ENCODE measurements at regions not wholly inside any gene's neighbourhood (a gene's known extent, or its start where the extent isn't known, plus 50 kb on each side); places are given as distances from the start of the nearest gene placed in this dataset.
A peak's percentile ranks its signal among the peaks of the same experiment; 100 is the strongest.
"Not testable (repeated sequence)": the region's sequence is repeated elsewhere in the genome, so short reads cannot be mapped to it uniquely, and the experiment has no call there.

DNA sequence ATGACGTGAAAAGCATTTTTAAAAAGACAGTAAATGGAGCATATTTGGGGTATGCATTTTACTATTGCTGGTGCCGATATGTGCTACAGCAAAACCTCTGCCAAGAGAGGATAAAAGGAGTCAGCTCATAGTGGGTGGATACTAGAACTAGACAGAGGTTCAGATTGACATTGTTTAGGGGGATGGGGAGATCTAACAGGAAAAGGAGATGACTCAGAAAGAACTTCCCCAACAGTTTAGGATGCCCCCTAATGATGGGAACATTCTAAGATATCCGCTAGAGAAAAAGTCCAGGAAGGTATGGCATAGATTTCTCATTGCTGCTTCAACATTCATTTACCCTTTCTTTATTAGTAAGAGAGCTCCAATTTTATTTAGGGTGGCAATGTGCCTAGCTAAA lies 110.5 kb upstream of the CLEC14A start:
- FAIRE-seq (no peak), DNase-seq (no peak)
- no peak overlapping the region for H3K4me3 ChIP-seq (ENCODE audit: low read length in 3 of 3)
- no peaks in the 10 kb centered on the region for H3K27me3 ChIP-seq (ENCODE audit: control insufficient read depth, insufficient read depth, low read length)
- H3K4me1 ChIP-seq (ENCODE audit: control insufficient read depth in 2 of 3, insufficient read depth in 2 of 3, low read depth in 1 of 3, low read length in 3 of 3) = no peaks in the 10 kb centered on the region
- TF ChIP-seq, protein P1, sequence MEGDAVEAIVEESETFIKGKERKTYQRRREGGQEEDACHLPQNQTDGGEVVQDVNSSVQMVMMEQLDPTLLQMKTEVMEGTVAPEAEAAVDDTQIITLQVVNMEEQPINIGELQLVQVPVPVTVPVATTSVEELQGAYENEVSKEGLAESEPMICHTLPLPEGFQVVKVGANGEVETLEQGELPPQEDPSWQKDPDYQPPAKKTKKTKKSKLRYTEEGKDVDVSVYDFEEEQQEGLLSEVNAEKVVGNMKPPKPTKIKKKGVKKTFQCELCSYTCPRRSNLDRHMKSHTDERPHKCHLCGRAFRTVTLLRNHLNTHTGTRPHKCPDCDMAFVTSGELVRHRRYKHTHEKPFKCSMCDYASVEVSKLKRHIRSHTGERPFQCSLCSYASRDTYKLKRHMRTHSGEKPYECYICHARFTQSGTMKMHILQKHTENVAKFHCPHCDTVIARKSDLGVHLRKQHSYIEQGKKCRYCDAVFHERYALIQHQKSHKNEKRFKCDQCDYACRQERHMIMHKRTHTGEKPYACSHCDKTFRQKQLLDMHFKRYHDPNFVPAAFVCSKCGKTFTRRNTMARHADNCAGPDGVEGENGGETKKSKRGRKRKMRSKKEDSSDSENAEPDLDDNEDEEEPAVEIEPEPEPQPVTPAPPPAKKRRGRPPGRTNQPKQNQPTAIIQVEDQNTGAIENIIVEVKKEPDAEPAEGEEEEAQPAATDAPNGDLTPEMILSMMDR (IDR thresholded peaks at IDR 0.05; ENCODE audit: borderline replicate concordance, extremely low read depth, insufficient read depth) = no peak
- H3K27ac ChIP-seq (ENCODE audit: low read depth in 2 of 2, low read length in 2 of 2) = no peak overlapping the region
- no peak overlapping the region for H3K9ac ChIP-seq (ENCODE audit: low read length in 3 of 3)
- H3K36me3 ChIP-seq (ENCODE audit: control insufficient read depth in 2 of 3, insufficient read depth in 3 of 3, low read length in 3 of 3) = no peaks in the 10 kb centered on the region
- intact Hi-C loops (cut with DNase I) = no loop called here
- H3K9me3 ChIP-seq (ENCODE audit: control insufficient read depth in 2 of 3, insufficient read depth in 1 of 3, low read length in 3 of 3) = no peaks in the 10 kb centered on the region

DNA sequence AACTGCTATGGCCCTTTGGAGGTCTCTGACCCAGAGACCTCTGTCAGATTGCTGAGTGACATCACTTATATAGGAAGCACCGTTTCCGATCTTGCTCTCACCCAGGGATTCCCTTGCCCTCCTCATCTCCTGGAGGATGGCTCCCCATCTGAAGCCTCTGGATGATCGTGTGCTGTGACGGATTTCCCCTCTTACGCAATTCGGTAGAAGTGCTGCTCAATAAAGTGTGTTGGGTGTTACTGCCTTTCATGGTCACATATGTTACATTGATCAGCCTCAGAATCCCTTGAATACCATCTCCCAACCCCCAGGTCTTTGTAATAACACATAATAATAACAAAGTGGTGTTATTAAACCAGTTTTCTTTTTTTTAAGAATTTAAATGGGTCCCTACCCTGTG lies 107.3 kb upstream of the CLEC14A start:
- H3K4me3 ChIP-seq (ENCODE audit: low read length in 3 of 3) = no peak overlapping the region
- intact Hi-C loops (cut with DNase I) = no loop called here
- FAIRE-seq = no peak
- H3K27ac ChIP-seq (ENCODE audit: low read depth in 2 of 2, low read length in 2 of 2) = no peak overlapping the region
- no peak overlapping the region for H3K9ac ChIP-seq (ENCODE audit: low read length in 3 of 3)
- DNase-seq = no peak
- H3K36me3 ChIP-seq (ENCODE audit: control insufficient read depth in 2 of 3, insufficient read depth in 3 of 3, low read length in 3 of 3) = no peaks in the 10 kb centered on the region
- H3K9me3 ChIP-seq (ENCODE audit: control insufficient read depth in 2 of 3, insufficient read depth in 1 of 3, low read length in 3 of 3) = no peaks in the 10 kb centered on the region
- no peaks in the 10 kb centered on the region for H3K27me3 ChIP-seq (ENCODE audit: control insufficient read depth, insufficient read depth, low read length)
- TF ChIP-seq, protein P1 (IDR thresholded peaks at IDR 0.05; ENCODE audit: borderline replicate concordance, extremely low read depth, insufficient read depth) = no peak
- H3K4me1 ChIP-seq (ENCODE audit: control insufficient read depth in 2 of 3, insufficient read depth in 2 of 3, low read depth in 1 of 3, low read length in 3 of 3) = no peaks in the 10 kb centered on the region

DNA sequence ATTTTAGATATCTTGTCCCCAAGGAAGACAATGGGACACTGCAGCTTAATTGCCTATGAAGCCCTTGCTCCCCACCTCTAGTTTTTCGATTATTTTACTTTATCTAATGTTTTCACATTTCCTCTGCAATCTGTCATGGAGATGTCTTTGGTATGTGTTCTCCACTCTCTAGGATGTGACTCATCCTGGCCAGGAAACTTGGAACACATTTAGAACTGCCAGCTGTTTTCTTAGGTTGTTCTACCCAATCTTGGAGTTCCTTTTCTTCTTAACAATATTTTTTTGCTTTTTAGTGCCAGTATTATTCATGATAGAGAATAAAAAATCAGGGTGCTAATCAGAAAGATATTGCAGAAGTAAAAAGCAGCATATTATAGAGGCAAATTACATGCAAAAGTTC lies 101.7 kb upstream of the CLEC14A start:
- TF ChIP-seq, protein P1 (IDR thresholded peaks at IDR 0.05; ENCODE audit: borderline replicate concordance, extremely low read depth, insufficient read depth) = no peak
- intact Hi-C loops (cut with DNase I) = no loop called here

DNA sequence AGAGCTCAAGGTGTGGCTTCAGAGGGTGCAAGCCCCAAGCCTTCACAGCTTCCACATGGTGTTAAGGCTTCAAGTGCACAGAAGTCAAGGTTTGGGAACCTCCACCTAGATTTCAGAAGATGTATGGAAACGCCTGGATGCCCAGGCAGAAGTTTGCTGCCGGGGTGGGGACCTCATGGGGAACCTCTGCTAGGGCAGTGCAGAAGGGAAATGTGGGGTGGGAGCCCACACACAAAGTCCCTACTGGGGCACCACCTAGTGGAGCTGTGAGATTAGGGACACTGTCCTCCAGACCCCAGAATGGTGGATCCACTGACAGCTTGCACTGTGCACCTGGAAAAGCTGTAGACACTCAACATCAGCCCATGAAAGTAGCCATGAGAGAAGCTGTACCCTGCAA lies 99.6 kb upstream of the CLEC14A start:
- intact Hi-C loops (cut with DNase I); H3K27me3 ChIP-seq (ENCODE audit: control insufficient read depth, insufficient read depth, low read length); FAIRE-seq; H3K4me3 ChIP-seq (ENCODE audit: low read length in 3 of 3); H3K9me3 ChIP-seq (ENCODE audit: control insufficient read depth in 2 of 3, insufficient read depth in 1 of 3, low read length in 3 of 3); H3K27ac ChIP-seq (ENCODE audit: low read depth in 2 of 2, low read length in 2 of 2); DNase-seq; H3K4me1 ChIP-seq (ENCODE audit: control insufficient read depth in 2 of 3, insufficient read depth in 2 of 3, low read depth in 1 of 3, low read length in 3 of 3); H3K36me3 ChIP-seq (ENCODE audit: control insufficient read depth in 2 of 3, insufficient read depth in 3 of 3, low read length in 3 of 3); H3K9ac ChIP-seq (ENCODE audit: low read length in 3 of 3): not testable (repeated sequence)

More for the DNA sequence above, 101.7 kb upstream of the CLEC14A start:
- no peak overlapping the region for H3K27ac ChIP-seq (ENCODE audit: low read depth in 2 of 2, low read length in 2 of 2)
- DNase-seq = peak in 2 of 5 donors; percentile 1 to 32
- no peaks in the 10 kb centered on the region for H3K4me1 ChIP-seq (ENCODE audit: control insufficient read depth in 2 of 3, insufficient read depth in 2 of 3, low read depth in 1 of 3, low read length in 3 of 3)
- H3K4me3 ChIP-seq (ENCODE audit: low read length in 3 of 3) = no peak overlapping the region
- H3K27me3 ChIP-seq (ENCODE audit: control insufficient read depth, insufficient read depth, low read length) = no peaks in the 10 kb centered on the region
- no peak overlapping the region for H3K9ac ChIP-seq (ENCODE audit: low read length in 3 of 3)
- peaks cover 0 to 2% (median 0%) of the 10 kb centered on the region in 3 donors for H3K9me3 ChIP-seq (ENCODE audit: control insufficient read depth in 2 of 3, insufficient read depth in 1 of 3, low read length in 3 of 3)
- no peak for FAIRE-seq
- no peaks in the 10 kb centered on the region for H3K36me3 ChIP-seq (ENCODE audit: control insufficient read depth in 2 of 3, insufficient read depth in 3 of 3, low read length in 3 of 3)
